ENCODE measurements at regions not wholly inside any gene's neighbourhood (a gene's known extent, or its start where the extent isn't known, plus 50 kb on each side); places are given as distances from the start of the nearest gene placed in this dataset.

- DNase-seq (ENCODE audit: low read depth) = no peak
Measured at GRCh38 chr10:61099756-61100155, 155.8 kb upstream of the RHOBTB1 start.

GRCh38 chr10:61098966-61099365, 155.0 kb upstream of the RHOBTB1 start:
- TF ChIP-seq CTCF (IDR thresholded peaks at IDR 0.05; ENCODE audit: low read depth, low read length, missing control alignments) = no peak
- no peak for DNase-seq (ENCODE audit: low read depth)
- no peak overlapping the region for H3K4me3 ChIP-seq (ENCODE audit: low read depth, low read length)

More at GRCh38 chr10:61099756-61100155, 155.8 kb upstream of the RHOBTB1 start:
- TF ChIP-seq CTCF (IDR thresholded peaks at IDR 0.05; ENCODE audit: low read depth, low read length, missing control alignments) = no peak
- no peak overlapping the region for H3K4me3 ChIP-seq (ENCODE audit: low read depth, low read length)

- no peak for TF ChIP-seq CTCF (IDR thresholded peaks at IDR 0.05; ENCODE audit: low read depth, low read length, missing control alignments)
- DNase-seq (ENCODE audit: low read depth) = no peak
- H3K4me3 ChIP-seq (ENCODE audit: low read depth, low read length) = no peak overlapping the region
Measured at GRCh38 chr10:61097026-61097425, 153.0 kb upstream of the RHOBTB1 start.

- H3K4me3 ChIP-seq (ENCODE audit: low read depth, low read length) = no peak overlapping the region
- no peak for TF ChIP-seq CTCF (IDR thresholded peaks at IDR 0.05; ENCODE audit: low read depth, low read length, missing control alignments)
- no peak for DNase-seq (ENCODE audit: low read depth)
Measured at GRCh38 chr10:61096056-61096455, 152.1 kb upstream of the RHOBTB1 start.

GRCh38 chr10:61091531-61091930, 147.5 kb upstream of the RHOBTB1 start:
- TF ChIP-seq CTCF (IDR thresholded peaks at IDR 0.05; ENCODE audit: low read depth, low read length, missing control alignments) = no peak
- DNase-seq (ENCODE audit: low read depth) = no peak
- H3K4me3 ChIP-seq (ENCODE audit: low read depth, low read length) = no peak overlapping the region

- H3K4me3 ChIP-seq (ENCODE audit: low read depth, low read length) = no peak overlapping the region
- no peak for DNase-seq (ENCODE audit: low read depth)
- TF ChIP-seq CTCF (IDR thresholded peaks at IDR 0.05; ENCODE audit: low read depth, low read length, missing control alignments) = no peak
Measured at GRCh38 chr10:61089251-61089650, 145.3 kb upstream of the RHOBTB1 start.

GRCh38 chr10:61084493-61084892, 140.5 kb upstream of the RHOBTB1 start:
- H3K4me3 ChIP-seq (ENCODE audit: low read depth, low read length) = no peak overlapping the region
- DNase-seq (ENCODE audit: low read depth) = no peak
- no peak for TF ChIP-seq CTCF (IDR thresholded peaks at IDR 0.05; ENCODE audit: low read depth, low read length, missing control alignments)

All from GM12864 (cell line).